ENCODE measurements at regions not wholly inside any gene's neighbourhood (a gene's known extent, or its start where the extent isn't known, plus 50 kb on each side); places are given as distances from the start of the nearest gene placed in this dataset.
A peak's percentile ranks its signal among the peaks of the same experiment; 100 is the strongest.
"Not testable (repeated sequence)": the region's sequence is repeated elsewhere in the genome, so short reads cannot be mapped to it uniquely, and the experiment has no call there.

GRCh38 chr3:153976891-153977554 lies 144.2 kb upstream of the ARHGEF26 start:
- Histone ChIP-seq H3K4me3 (ENCODE audit: low read depth in 1 of 3, low read length in 3 of 3) (no peak overlapping the region), H3K27me3 (ENCODE audit: control insufficient read depth in 3 of 3, insufficient read depth in 3 of 3, low read length in 3 of 3) (no peaks in the 10 kb centered on the region), H3K9me3 (ENCODE audit: control insufficient read depth in 2 of 2, insufficient read depth in 1 of 2, low read depth in 1 of 2, low read length in 1 of 2) (peaks cover 0 to 6% of the 10 kb centered on the region in 2 donors), H3K4me1 (ENCODE audit: control insufficient read depth in 3 of 3, insufficient read depth in 2 of 3, low read depth in 1 of 3, low read length in 2 of 3) (peaks cover 0 to 5% (median 0%) of the 10 kb centered on the region in 3 donors), H3K27ac (ENCODE audit: low read depth in 1 of 3, low read length in 2 of 3) (no peak overlapping the region), H3K36me3 (ENCODE audit: control insufficient read depth in 3 of 3, insufficient read depth in 2 of 3, low read depth in 1 of 3, low read length in 3 of 3) (no peaks in the 10 kb centered on the region)
- WGBS, 3 donors = 49 to 70% (median 53%) methylated on average over 2 of the region's 2 CpGs
- DNase-seq (no peak), FAIRE-seq (no peak)

GRCh38 chr3:153978006-153978405 lies 143.2 kb upstream of the ARHGEF26 start:
- H3K4me3 ChIP-seq (ENCODE audit: low read depth in 1 of 3, low read length in 3 of 3) = no peak overlapping the region
- H3K9me3 ChIP-seq (ENCODE audit: control insufficient read depth in 2 of 2, insufficient read depth in 1 of 2, low read depth in 1 of 2, low read length in 1 of 2) = peaks cover 0 to 6% of the 10 kb centered on the region in 2 donors
- FAIRE-seq = no peak
- H3K27me3 ChIP-seq (ENCODE audit: control insufficient read depth in 3 of 3, insufficient read depth in 3 of 3, low read length in 3 of 3) = no peaks in the 10 kb centered on the region
- WGBS, 3 donors = 70 to 73% (median 71%) methylated on average over 1 of the region's 1 CpG
- peaks cover 0 to 5% (median 0%) of the 10 kb centered on the region in 3 donors for H3K4me1 ChIP-seq (ENCODE audit: control insufficient read depth in 3 of 3, insufficient read depth in 2 of 3, low read depth in 1 of 3, low read length in 2 of 3)
- no peaks in the 10 kb centered on the region for H3K36me3 ChIP-seq (ENCODE audit: control insufficient read depth in 3 of 3, insufficient read depth in 2 of 3, low read depth in 1 of 3, low read length in 3 of 3)
- no peak overlapping the region for H3K27ac ChIP-seq (ENCODE audit: low read depth in 1 of 3, low read length in 2 of 3)
- DNase-seq = no peak

- WGBS, 3 donors = 78 to 86% (median 85%) methylated on average over 6 of the region's 6 CpGs
- H3K4me1 ChIP-seq (ENCODE audit: control insufficient read depth in 3 of 3, insufficient read depth in 2 of 3, low read depth in 1 of 3, low read length in 2 of 3) = peaks cover 0 to 5% (median 0%) of the 10 kb centered on the region in 3 donors
- no peaks in the 10 kb centered on the region for H3K36me3 ChIP-seq (ENCODE audit: control insufficient read depth in 3 of 3, insufficient read depth in 2 of 3, low read depth in 1 of 3, low read length in 3 of 3)
- H3K9me3 ChIP-seq (ENCODE audit: control insufficient read depth in 2 of 2, insufficient read depth in 1 of 2, low read depth in 1 of 2, low read length in 1 of 2) = peaks cover 0 to 6% of the 10 kb centered on the region in 2 donors
- H3K27me3 ChIP-seq (ENCODE audit: control insufficient read depth in 3 of 3, insufficient read depth in 3 of 3, low read length in 3 of 3) = no peaks in the 10 kb centered on the region
- no peak for DNase-seq
- H3K4me3 ChIP-seq (ENCODE audit: low read depth in 1 of 3, low read length in 3 of 3) = no peak overlapping the region
- no peak for FAIRE-seq
- no peak overlapping the region for H3K27ac ChIP-seq (ENCODE audit: low read depth in 1 of 3, low read length in 2 of 3)
Observed at GRCh38 chr3:153979418-153980251, 141.6 kb upstream of the ARHGEF26 start.

GRCh38 chr3:153980252-153980590 lies 141.0 kb upstream of the ARHGEF26 start:
- no peaks in the 10 kb centered on the region for H3K27me3 ChIP-seq (ENCODE audit: control insufficient read depth in 3 of 3, insufficient read depth in 3 of 3, low read length in 3 of 3)
- no peaks in the 10 kb centered on the region for H3K36me3 ChIP-seq (ENCODE audit: control insufficient read depth in 3 of 3, insufficient read depth in 2 of 3, low read depth in 1 of 3, low read length in 3 of 3)
- DNase-seq (peak; percentile 68 to 82), FAIRE-seq (no peak)
- peaks cover 0 to 5% (median 0%) of the 10 kb centered on the region in 3 donors for H3K4me1 ChIP-seq (ENCODE audit: control insufficient read depth in 3 of 3, insufficient read depth in 2 of 3, low read depth in 1 of 3, low read length in 2 of 3)
- WGBS, 3 donors = 25 to 68% (median 35%) methylated on average over 2 to 4 of the region's 4 CpGs
- H3K27ac ChIP-seq (ENCODE audit: low read depth in 1 of 3, low read length in 2 of 3) = no peak overlapping the region
- H3K9me3 ChIP-seq (ENCODE audit: control insufficient read depth in 2 of 2, insufficient read depth in 1 of 2, low read depth in 1 of 2, low read length in 1 of 2) = peaks cover 0 to 6% of the 10 kb centered on the region in 2 donors
- H3K4me3 ChIP-seq (ENCODE audit: low read depth in 1 of 3, low read length in 3 of 3) = no peak overlapping the region

- H3K36me3 ChIP-seq (ENCODE audit: control insufficient read depth in 3 of 3, insufficient read depth in 2 of 3, low read depth in 1 of 3, low read length in 3 of 3); FAIRE-seq; H3K4me3 ChIP-seq (ENCODE audit: low read depth in 1 of 3, low read length in 3 of 3): not testable (repeated sequence)
Observed at GRCh38 chr3:153997364-153997763, 123.8 kb upstream of the ARHGEF26 start.

GRCh38 chr3:154003649-154004048 lies 117.5 kb upstream of the ARHGEF26 start:
- no peaks in the 10 kb centered on the region for H3K9me3 ChIP-seq (ENCODE audit: control insufficient read depth in 2 of 2, insufficient read depth in 1 of 2, low read depth in 1 of 2, low read length in 1 of 2)
- no peaks in the 10 kb centered on the region for H3K36me3 ChIP-seq (ENCODE audit: control insufficient read depth in 3 of 3, insufficient read depth in 2 of 3, low read depth in 1 of 3, low read length in 3 of 3)
- FAIRE-seq (no peak), DNase-seq (no peak)
- no peak overlapping the region for H3K27ac ChIP-seq (ENCODE audit: low read depth in 1 of 3, low read length in 2 of 3)
- H3K4me3 ChIP-seq (ENCODE audit: low read depth in 1 of 3, low read length in 3 of 3) = no peak overlapping the region
- no peaks in the 10 kb centered on the region for H3K27me3 ChIP-seq (ENCODE audit: control insufficient read depth in 3 of 3, insufficient read depth in 3 of 3, low read length in 3 of 3)
- H3K4me1 ChIP-seq (ENCODE audit: control insufficient read depth in 3 of 3, insufficient read depth in 2 of 3, low read depth in 1 of 3, low read length in 2 of 3) = no peaks in the 10 kb centered on the region

More at GRCh38 chr3:153997364-153997763, 123.8 kb upstream of the ARHGEF26 start:
- WGBS, 3 donors = 91 to 100% (median 100%) methylated on average over 1 of the region's 1 CpG
- not testable (repeated sequence) for H3K4me1 ChIP-seq (ENCODE audit: control insufficient read depth in 3 of 3, insufficient read depth in 2 of 3, low read depth in 1 of 3, low read length in 2 of 3); H3K9me3 ChIP-seq (ENCODE audit: control insufficient read depth in 2 of 2, insufficient read depth in 1 of 2, low read depth in 1 of 2, low read length in 1 of 2); H3K27me3 ChIP-seq (ENCODE audit: control insufficient read depth in 3 of 3, insufficient read depth in 3 of 3, low read length in 3 of 3); DNase-seq; H3K27ac ChIP-seq (ENCODE audit: low read depth in 1 of 3, low read length in 2 of 3)

GRCh38 chr3:154011036-154011435 lies 110.2 kb upstream of the ARHGEF26 start:
- Histone ChIP-seq H3K27ac (ENCODE audit: low read depth in 1 of 3, low read length in 2 of 3) (no peak overlapping the region), H3K27me3 (ENCODE audit: control insufficient read depth in 3 of 3, insufficient read depth in 3 of 3, low read length in 3 of 3) (no peaks in the 10 kb centered on the region), H3K4me3 (ENCODE audit: low read depth in 1 of 3, low read length in 3 of 3) (no peak overlapping the region), H3K4me1 (ENCODE audit: control insufficient read depth in 3 of 3, insufficient read depth in 2 of 3, low read depth in 1 of 3, low read length in 2 of 3) (no peaks in the 10 kb centered on the region), H3K9me3 (ENCODE audit: control insufficient read depth in 2 of 2, insufficient read depth in 1 of 2, low read depth in 1 of 2, low read length in 1 of 2) (no peaks in the 10 kb centered on the region), H3K36me3 (ENCODE audit: control insufficient read depth in 3 of 3, insufficient read depth in 2 of 3, low read depth in 1 of 3, low read length in 3 of 3) (no peaks in the 10 kb centered on the region)
- WGBS, 3 donors = 88 to 91% (median 88%) methylated on average over 5 of the region's 5 CpGs
- no peak for FAIRE-seq
- DNase-seq = no peak

GRCh38 chr3:154013736-154014135 lies 107.5 kb upstream of the ARHGEF26 start:
- peaks cover 0 to 4% of the 10 kb centered on the region in 2 donors for H3K9me3 ChIP-seq (ENCODE audit: control insufficient read depth in 2 of 2, insufficient read depth in 1 of 2, low read depth in 1 of 2, low read length in 1 of 2)
- no peaks in the 10 kb centered on the region for H3K36me3 ChIP-seq (ENCODE audit: control insufficient read depth in 3 of 3, insufficient read depth in 2 of 3, low read depth in 1 of 3, low read length in 3 of 3)
- no peak overlapping the region for H3K27ac ChIP-seq (ENCODE audit: low read depth in 1 of 3, low read length in 2 of 3)
- H3K27me3 ChIP-seq (ENCODE audit: control insufficient read depth in 3 of 3, insufficient read depth in 3 of 3, low read length in 3 of 3) = peaks cover 0 to 5% (median 2%) of the 10 kb centered on the region in 3 donors
- no peaks in the 10 kb centered on the region for H3K4me1 ChIP-seq (ENCODE audit: control insufficient read depth in 3 of 3, insufficient read depth in 2 of 3, low read depth in 1 of 3, low read length in 2 of 3)
- DNase-seq (no peak), FAIRE-seq (no peak)
- no peak overlapping the region for H3K4me3 ChIP-seq (ENCODE audit: low read depth in 1 of 3, low read length in 3 of 3)
- 81 to 87% (median 85%) methylated on average over 4 of the region's 4 CpGs for WGBS, 3 donors
